IMR-90 (cell line): ENCODE measurements at regions not wholly inside any gene's neighbourhood (a gene's known extent, or its start where the extent isn't known, plus 50 kb on each side); places are given as distances from the start of the nearest gene placed in this dataset.

Experiments
- CEBPB ChIP-seq: IDR thresholded peaks from 2 replicates; pipeline ENCODE4 v1.6.1; 2012; ENCODE audit warnings: low read depth, low read length, improper control_type of control experiment
- FOS ChIP-seq: fragments of 150-350 bp; IDR thresholded peaks from 2 replicates; pipeline ENCODE4 v1.6.1; 2016; ENCODE audit warnings: low read depth, low read length
- POLR2A ChIP-seq: IDR thresholded peaks from 2 replicates; pipeline ENCODE4 v1.6.1; 2012; ENCODE audit warnings: mild to moderate bottlenecking, low read depth, low read length
- RCOR1 ChIP-seq: IDR thresholded peaks from 2 replicates; pipeline ENCODE4 v1.6.1; 2012; ENCODE audit warnings: mild to moderate bottlenecking, low read length, improper control_type of control experiment; ENCODE audit not compliant: insufficient replicate concordance
- RFX5 ChIP-seq: IDR thresholded peaks from 2 replicates; pipeline ENCODE4 v1.8.0; 2012; ENCODE audit warnings: low read depth, mild to moderate bottlenecking, low read length, moderate library complexity
- SMC3 ChIP-seq: fragments of 150-350 bp; IDR thresholded peaks from 2 replicates; pipeline ENCODE4 v1.6.1; 2016; ENCODE audit warnings: low read depth, mild to moderate bottlenecking, antibody characterized with exemption, low read length, moderate library complexity
- TF ChIP-seq, protein P1 (sequence below): conservative IDR thresholded peaks from 2 replicates; pipeline ENCODE4 v1.5.1; 2012; ENCODE audit warnings: mild to moderate bottlenecking, low read depth, low read length, improper control_type of control experiment
- TF ChIP-seq, protein P2 (sequence below): fragments of 150-350 bp; IDR thresholded peaks from 2 replicates; pipeline ENCODE4 v1.6.1; 2017; ENCODE audit warnings: mild to moderate bottlenecking, antibody characterized with exemption, low read length, low read depth

DNA sequence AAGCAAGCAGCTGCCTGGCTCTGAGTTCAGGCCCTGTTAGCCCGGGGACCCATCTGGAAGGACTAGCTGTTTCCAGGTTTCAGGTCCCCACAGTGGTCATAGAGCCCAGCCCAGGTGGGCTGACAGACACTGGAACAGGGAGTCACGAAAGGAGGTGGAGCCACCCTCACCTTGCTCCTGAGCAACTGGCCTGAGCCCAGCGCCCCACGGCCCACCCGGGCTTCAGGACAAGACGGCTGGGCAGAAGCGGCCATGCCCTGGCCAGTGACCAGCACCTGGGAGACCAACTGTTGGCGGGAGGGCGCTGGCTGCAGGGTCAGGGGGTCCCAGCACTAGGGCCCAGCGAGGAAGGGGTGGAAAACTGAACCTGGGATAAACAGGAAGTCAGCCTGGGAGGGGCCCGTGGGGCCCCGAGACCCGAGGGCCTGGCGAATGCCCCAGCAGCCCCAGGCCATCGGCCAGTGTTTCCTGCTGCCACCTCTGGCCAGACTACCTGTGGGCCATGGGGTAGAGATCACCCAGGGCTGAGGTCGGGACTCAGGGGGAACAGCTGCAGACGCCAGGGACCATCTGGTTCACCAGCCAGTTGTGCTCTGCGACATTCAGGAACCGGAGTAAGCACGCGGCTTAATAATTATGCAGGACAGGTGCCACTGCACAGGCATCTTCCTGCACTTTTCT lies 282.1 kb upstream of the PPP2R2D start:
- TF ChIP-seq POLR2A (no peak), CEBPB (no peak), RCOR1 (no peak), SMC3 (no peak), RFX5 (no peak), FOS (no peak)
- TF ChIP-seq, protein P1, sequence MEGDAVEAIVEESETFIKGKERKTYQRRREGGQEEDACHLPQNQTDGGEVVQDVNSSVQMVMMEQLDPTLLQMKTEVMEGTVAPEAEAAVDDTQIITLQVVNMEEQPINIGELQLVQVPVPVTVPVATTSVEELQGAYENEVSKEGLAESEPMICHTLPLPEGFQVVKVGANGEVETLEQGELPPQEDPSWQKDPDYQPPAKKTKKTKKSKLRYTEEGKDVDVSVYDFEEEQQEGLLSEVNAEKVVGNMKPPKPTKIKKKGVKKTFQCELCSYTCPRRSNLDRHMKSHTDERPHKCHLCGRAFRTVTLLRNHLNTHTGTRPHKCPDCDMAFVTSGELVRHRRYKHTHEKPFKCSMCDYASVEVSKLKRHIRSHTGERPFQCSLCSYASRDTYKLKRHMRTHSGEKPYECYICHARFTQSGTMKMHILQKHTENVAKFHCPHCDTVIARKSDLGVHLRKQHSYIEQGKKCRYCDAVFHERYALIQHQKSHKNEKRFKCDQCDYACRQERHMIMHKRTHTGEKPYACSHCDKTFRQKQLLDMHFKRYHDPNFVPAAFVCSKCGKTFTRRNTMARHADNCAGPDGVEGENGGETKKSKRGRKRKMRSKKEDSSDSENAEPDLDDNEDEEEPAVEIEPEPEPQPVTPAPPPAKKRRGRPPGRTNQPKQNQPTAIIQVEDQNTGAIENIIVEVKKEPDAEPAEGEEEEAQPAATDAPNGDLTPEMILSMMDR, result no peak
- TF ChIP-seq, protein P2, sequence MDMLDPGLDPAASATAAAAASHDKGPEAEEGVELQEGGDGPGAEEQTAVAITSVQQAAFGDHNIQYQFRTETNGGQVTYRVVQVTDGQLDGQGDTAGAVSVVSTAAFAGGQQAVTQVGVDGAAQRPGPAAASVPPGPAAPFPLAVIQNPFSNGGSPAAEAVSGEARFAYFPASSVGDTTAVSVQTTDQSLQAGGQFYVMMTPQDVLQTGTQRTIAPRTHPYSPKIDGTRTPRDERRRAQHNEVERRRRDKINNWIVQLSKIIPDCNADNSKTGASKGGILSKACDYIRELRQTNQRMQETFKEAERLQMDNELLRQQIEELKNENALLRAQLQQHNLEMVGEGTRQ, result no peak
